PC-3 (cell line): ENCODE measurements at regions not wholly inside any gene's neighbourhood (a gene's known extent, or its start where the extent isn't known, plus 50 kb on each side); places are given as distances from the start of the nearest gene placed in this dataset.

Experiments
- ATAC-seq: fragments of 200-7000 bp; cut with Tn5 transposase; 2 replicates; pipeline ENCODE4 v1.9.1; 2020; ENCODE audit warnings: mild to moderate bottlenecking, moderate library complexity
- BruUV-seq: library from RNA; stranded (reverse); fragments of 400-500 nt; replicated peaks from 2 replicates; lab custom pipeline; 2021; lab: Mats Ljungman, UMichigan
- CTCF ChIA-PET: fragments of 300-600 bp; sonication (Branson Sonifier 250); formaldehyde crosslinking; loops from one replicate; lab custom pipeline; 2022; ENCODE audit warnings: antibody characterized with exemption; lab: Charles Lee
- POLR2A ChIA-PET: fragments of 300-600 bp; sonication (Branson Sonifier 250); formaldehyde crosslinking; loops from one replicate; lab custom pipeline; 2022; ENCODE audit warnings: antibody characterized with exemption; ENCODE audit not compliant: unreplicated experiment; lab: Charles Lee
- DNase-seq: peaks from one replicate; pipeline ENCODE4 v3.0.0-alpha.2; 2015
- H2AFZ ChIP-seq: fragments of 300-600 bp; sonication (generic); 2 replicates; pipeline ENCODE4 v1.6.0; 2016; ENCODE audit warnings: antibody characterized with exemption, low read length
- H3F3A ChIP-seq: fragments of 300-600 bp; sonication (generic); one replicate; pipeline ENCODE4 v1.6.0; 2017; ENCODE audit warnings: antibody characterized with exemption, low read length, control low read depth, mild to moderate bottlenecking; ENCODE audit not compliant: unreplicated experiment
- H3K27ac ChIP-seq: fragments of 300-600 bp; sonication (generic); 2 replicates; pipeline ENCODE4 v1.5.1; 2016; ENCODE audit warnings: mild to moderate bottlenecking, low read length
- H3K27me3 ChIP-seq: fragments of 300-600 bp; sonication (generic); 2 replicates; pipeline ENCODE4 v1.6.1; 2016; ENCODE audit warnings: low read length, mixed read lengths
- H3K36me3 ChIP-seq: fragments of 300-600 bp; sonication (generic); 2 replicates; pipeline ENCODE4 v1.6.1; 2016; ENCODE audit warnings: low read depth, mixed run types, low read length, mixed read lengths
- H3K4me1 ChIP-seq: fragments of 300-600 bp; sonication (generic); 2 replicates; pipeline ENCODE4 v1.5.1; 2016; ENCODE audit warnings: low read length; ENCODE audit not compliant: insufficient read depth
- H3K4me2 ChIP-seq: fragments of 300-600 bp; sonication (generic); 2 replicates; pipeline ENCODE4 v1.6.0; 2016; ENCODE audit warnings: low read length
- H3K4me3 ChIP-seq: fragments of 300-600 bp; sonication (generic); 2 replicates; pipeline ENCODE4 v1.5.1; 2016; ENCODE audit warnings: mild to moderate bottlenecking, low read length, mixed read lengths
- H3K79me2 ChIP-seq: fragments of 300-600 bp; sonication (generic); 2 replicates; pipeline ENCODE4 v1.6.1; 2017; ENCODE audit warnings: low read length, mixed read lengths
- H3K9ac ChIP-seq: fragments of 300-600 bp; sonication (generic); 2 replicates; pipeline ENCODE4 v1.6.0; 2016; ENCODE audit warnings: mild to moderate bottlenecking, low read length
- H3K9me2 ChIP-seq: fragments of 300-600 bp; sonication (generic); replicated peaks from 2 replicates; pipeline ENCODE4 v1.6.1; 2016; ENCODE audit warnings: mixed run types, low read length, mixed read lengths
- H3K9me3 ChIP-seq: fragments of 300-600 bp; sonication (generic); 2 replicates; pipeline ENCODE4 v1.6.1; 2016; ENCODE audit warnings: low read length, mixed read lengths
- H4K20me1 ChIP-seq: fragments of 300-600 bp; sonication (generic); 2 replicates; pipeline ENCODE4 v1.6.1; 2016; ENCODE audit warnings: low read length, mixed read lengths
- CTCF ChIP-seq: fragments of 300-600 bp; sonication (generic); conservative IDR thresholded peaks from 2 replicates; pipeline ENCODE4 v1.5.1; 2017; ENCODE audit warnings: antibody characterized with exemption, low read depth, mild to moderate bottlenecking, low read length
- EZH2 ChIP-seq: fragments of 300-600 bp; sonication (generic); IDR thresholded peaks from one replicate; pipeline ENCODE4 v1.6.1; 2017; ENCODE audit warnings: antibody characterized with exemption, mild to moderate bottlenecking, low read length; ENCODE audit not compliant: unreplicated experiment
- EZH2phosphoT487 ChIP-seq: fragments of 300-600 bp; sonication (generic); IDR thresholded peaks from 2 replicates; pipeline ENCODE4 v1.6.1; 2018; ENCODE audit warnings: mild to moderate bottlenecking, antibody characterized with exemption, low read length, borderline replicate concordance
- intact Hi-C: fragments of 100-400 bp; cut with micrococcal nuclease; formaldehyde crosslinking; loops from 2 replicates; pipeline ENCODE4 v1.9.0; 2023

- Histone ChIP-seq H3K79me2 (no peaks in the 10 kb centered on the region), H3K36me3 (no peaks in the 10 kb centered on the region), H3K9me2 (no peaks in the 10 kb centered on the region), H3K27me3 (no peaks in the 10 kb centered on the region), H3K4me3 (no peak overlapping the region), H3K9me3 (no peaks in the 10 kb centered on the region), H3K4me2 (no peak overlapping the region), H3K9ac (no peak overlapping the region), H3K4me1 (no peaks in the 10 kb centered on the region), H3F3A (no peaks in the 10 kb centered on the region), H4K20me1 (no peaks in the 10 kb centered on the region), H3K27ac (no peak overlapping the region), H2AFZ (no peak overlapping the region)
- DNase-seq (no peak), ATAC-seq (no peak)
- TF ChIP-seq EZH2phosphoT487, result no peak
- no peak for TF ChIP-seq CTCF
- TF ChIP-seq EZH2, result no peak
- intact Hi-C loops, result no loop called here
- ChIA-PET POLR2A (no interaction called here), CTCF (no interaction called here)
- BruUV-seq, result no TSS peak
Observed at GRCh38 chr6:164262348-164262747, 847.8 kb downstream of the QKI start.

- Histone ChIP-seq H2AFZ (no peak overlapping the region), H3F3A (no peaks in the 10 kb centered on the region), H3K9me2 (no peaks in the 10 kb centered on the region), H3K79me2 (no peaks in the 10 kb centered on the region), H3K4me2 (no peak overlapping the region), H3K36me3 (no peaks in the 10 kb centered on the region), H3K9ac (no peak overlapping the region), H4K20me1 (no peaks in the 10 kb centered on the region), H3K27ac (no peak overlapping the region), H3K4me3 (no peak overlapping the region), H3K4me1 (no peaks in the 10 kb centered on the region), H3K9me3 (no peaks in the 10 kb centered on the region), H3K27me3 (no peaks in the 10 kb centered on the region)
- ATAC-seq (no peak), DNase-seq (no peak)
- intact Hi-C loops, result no loop called here
- POLR2A ChIA-PET, result no interaction called here
- CTCF ChIA-PET, result no interaction called here
- BruUV-seq, result no TSS peak
- no peak for TF ChIP-seq EZH2phosphoT487
- TF ChIP-seq EZH2, result no peak
- no peak for TF ChIP-seq CTCF
Observed at GRCh38 chr6:164258421-164258820, 843.9 kb downstream of the QKI start.

- no peak overlapping the region for H3K4me2 ChIP-seq
- POLR2A ChIA-PET, result no interaction called here
- no peaks in the 10 kb centered on the region for H3K27me3 ChIP-seq
- H3K4me3 ChIP-seq, result no peak overlapping the region
- H3K9me3 ChIP-seq, result no peaks in the 10 kb centered on the region
- no peak for DNase-seq
- H3F3A ChIP-seq, result no peaks in the 10 kb centered on the region
- H4K20me1 ChIP-seq, result no peaks in the 10 kb centered on the region
- TF ChIP-seq EZH2 (no peak), CTCF (no peak), EZH2phosphoT487 (no peak)
- H3K27ac ChIP-seq, result no peak overlapping the region
- no TSS peak for BruUV-seq
- no peak overlapping the region for H2AFZ ChIP-seq
- ATAC-seq, result no peak
- no peaks in the 10 kb centered on the region for H3K36me3 ChIP-seq
- no peaks in the 10 kb centered on the region for H3K9me2 ChIP-seq
- CTCF ChIA-PET, result no interaction called here
- H3K4me1 ChIP-seq, result no peaks in the 10 kb centered on the region
- H3K9ac ChIP-seq, result no peak overlapping the region
- no peaks in the 10 kb centered on the region for H3K79me2 ChIP-seq
- intact Hi-C loops, result no loop called here
Observed at GRCh38 chr6:164252948-164253347, 838.4 kb downstream of the QKI start.
